Left ventricle myocardium inferior (tissue), 1 donor: ENCODE measurements at regions not wholly inside any gene's neighbourhood (a gene's known extent, or its start where the extent isn't known, plus 50 kb on each side); places are given as distances from the start of the nearest gene placed in this dataset.

Experiments
- DNase-seq: peaks from one replicate; pipeline ENCODE4 v3.0.0-alpha.2; 2020
- H3K27ac ChIP-seq: fragments of 200-600 bp; replicated peaks from 2 replicates; pipeline ENCODE4 v1.8.0; 2021
- H3K27me3 ChIP-seq: fragments of 200-600 bp; 2 replicates; pipeline ENCODE4 v1.8.0; 2021; ENCODE audit warnings: low read depth
- H3K36me3 ChIP-seq: fragments of 200-600 bp; 2 replicates; pipeline ENCODE4 v1.8.0; 2021
- H3K4me1 ChIP-seq: fragments of 200-600 bp; 2 replicates; pipeline ENCODE4 v1.8.0; 2021
- H3K4me3 ChIP-seq: fragments of 200-600 bp; 2 replicates; pipeline ENCODE4 v1.8.0; 2021; ENCODE audit warnings: mild to moderate bottlenecking, moderate library complexity
- H3K9me3 ChIP-seq: fragments of 200-600 bp; replicated peaks from 2 replicates; pipeline ENCODE4 v1.8.0; 2021
- intact Hi-C: fragments of 100-400 bp; cut with micrococcal nuclease; formaldehyde crosslinking; loops from one replicate; pipeline ENCODE4 v1.11.0; 2022
- TF ChIP-seq, protein P1 (sequence below): fragments of 200-600 bp; IDR thresholded peaks from 2 replicates; pipeline ENCODE4 v1.8.0; 2021; ENCODE audit warnings: antibody characterized with exemption, mild to moderate bottlenecking, borderline replicate concordance
- donor health status: DM: no; HTN: yes; CAD: no; lungs with severe emphysema.

DNA sequence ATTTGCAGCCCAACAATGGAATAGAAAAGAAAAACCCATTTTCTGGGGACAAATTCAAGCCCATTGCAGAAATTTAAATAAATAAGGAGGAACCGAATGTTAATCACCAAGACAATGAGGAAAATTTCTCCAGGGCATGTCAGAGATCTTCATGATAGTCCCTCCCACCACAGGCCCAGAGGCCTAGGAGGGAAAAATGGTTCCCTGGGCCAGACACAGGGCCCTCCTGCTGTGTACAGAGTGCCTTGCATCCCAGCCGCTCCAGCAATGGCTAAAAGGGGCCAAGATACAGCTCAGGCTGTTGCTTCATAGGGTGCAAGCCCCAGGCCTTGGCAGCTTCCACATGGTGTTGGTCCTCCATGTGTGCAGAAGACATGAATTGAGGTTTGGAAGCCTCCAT lies 73.4 kb upstream of the FOXE1 start:
- peaks cover 20% of the 10 kb centered on the region for H3K9me3 ChIP-seq
- no peak overlapping the region for H3K4me3 ChIP-seq
- intact Hi-C loops: no loop called here
- no peaks in the 10 kb centered on the region for H3K36me3 ChIP-seq
- peaks cover 70% of the 10 kb centered on the region for H3K27me3 ChIP-seq
- H3K27ac ChIP-seq: no peak overlapping the region
- TF ChIP-seq, protein P1, sequence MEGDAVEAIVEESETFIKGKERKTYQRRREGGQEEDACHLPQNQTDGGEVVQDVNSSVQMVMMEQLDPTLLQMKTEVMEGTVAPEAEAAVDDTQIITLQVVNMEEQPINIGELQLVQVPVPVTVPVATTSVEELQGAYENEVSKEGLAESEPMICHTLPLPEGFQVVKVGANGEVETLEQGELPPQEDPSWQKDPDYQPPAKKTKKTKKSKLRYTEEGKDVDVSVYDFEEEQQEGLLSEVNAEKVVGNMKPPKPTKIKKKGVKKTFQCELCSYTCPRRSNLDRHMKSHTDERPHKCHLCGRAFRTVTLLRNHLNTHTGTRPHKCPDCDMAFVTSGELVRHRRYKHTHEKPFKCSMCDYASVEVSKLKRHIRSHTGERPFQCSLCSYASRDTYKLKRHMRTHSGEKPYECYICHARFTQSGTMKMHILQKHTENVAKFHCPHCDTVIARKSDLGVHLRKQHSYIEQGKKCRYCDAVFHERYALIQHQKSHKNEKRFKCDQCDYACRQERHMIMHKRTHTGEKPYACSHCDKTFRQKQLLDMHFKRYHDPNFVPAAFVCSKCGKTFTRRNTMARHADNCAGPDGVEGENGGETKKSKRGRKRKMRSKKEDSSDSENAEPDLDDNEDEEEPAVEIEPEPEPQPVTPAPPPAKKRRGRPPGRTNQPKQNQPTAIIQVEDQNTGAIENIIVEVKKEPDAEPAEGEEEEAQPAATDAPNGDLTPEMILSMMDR: no peak
- DNase-seq: no peak
- no peaks in the 10 kb centered on the region for H3K4me1 ChIP-seq

DNA sequence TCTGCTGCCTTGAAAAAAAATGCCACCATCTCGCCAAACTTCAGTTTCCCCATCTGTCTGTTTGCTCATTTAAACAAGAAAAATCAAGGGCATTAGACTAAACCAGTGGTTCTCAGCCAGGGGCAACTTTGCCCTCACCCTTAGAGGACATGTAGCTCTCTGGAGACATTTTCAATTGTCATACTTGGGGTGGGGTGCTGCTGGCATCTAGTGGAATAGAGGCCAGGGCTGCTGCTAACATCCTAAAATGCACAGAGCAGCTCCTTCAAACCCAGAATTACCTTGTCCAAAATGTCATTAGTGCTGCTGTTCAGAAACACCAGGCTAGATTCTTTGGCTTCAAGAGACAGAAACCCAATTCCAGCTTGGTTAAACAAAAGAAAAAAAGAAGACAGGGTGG lies 71.1 kb upstream of the FOXE1 start:
- DNase-seq: no peak
- Histone ChIP-seq H3K36me3 (no peaks in the 10 kb centered on the region), H3K27me3 (peaks cover 76% of the 10 kb centered on the region), H3K9me3 (peaks cover 20% of the 10 kb centered on the region), H3K4me1 (no peaks in the 10 kb centered on the region), H3K4me3 (no peak overlapping the region), H3K27ac (no peak overlapping the region)
- intact Hi-C loops: no loop called here
- TF ChIP-seq, protein P1: no peak

DNA sequence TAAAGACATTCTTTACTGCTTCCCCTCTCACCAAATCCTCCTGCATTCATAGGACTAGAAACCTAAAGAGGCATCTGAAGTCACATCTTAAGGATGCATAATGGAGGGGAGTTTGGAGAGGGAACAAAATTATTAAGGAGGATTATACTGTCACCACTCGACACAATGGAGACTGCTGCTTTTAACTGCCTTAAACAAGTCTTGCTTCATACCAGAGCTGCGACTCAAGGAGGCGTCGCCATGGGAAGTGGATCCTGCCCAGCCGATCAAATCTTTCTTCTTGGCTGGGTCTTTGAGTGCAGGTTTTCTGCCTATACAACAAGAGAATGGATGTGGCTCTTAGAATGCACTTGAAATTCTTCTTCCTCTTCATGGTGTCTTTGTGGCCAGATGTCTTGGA lies 66.7 kb upstream of the FOXE1 start:
- Histone ChIP-seq H3K4me3 (no peak overlapping the region), H3K9me3 (no peaks in the 10 kb centered on the region), H3K4me1 (no peaks in the 10 kb centered on the region), H3K36me3 (no peaks in the 10 kb centered on the region), H3K27me3 (peaks cover 86% of the 10 kb centered on the region), H3K27ac (no peak overlapping the region)
- intact Hi-C loops: no loop called here
- TF ChIP-seq, protein P1: no peak
- DNase-seq: no peak

DNA sequence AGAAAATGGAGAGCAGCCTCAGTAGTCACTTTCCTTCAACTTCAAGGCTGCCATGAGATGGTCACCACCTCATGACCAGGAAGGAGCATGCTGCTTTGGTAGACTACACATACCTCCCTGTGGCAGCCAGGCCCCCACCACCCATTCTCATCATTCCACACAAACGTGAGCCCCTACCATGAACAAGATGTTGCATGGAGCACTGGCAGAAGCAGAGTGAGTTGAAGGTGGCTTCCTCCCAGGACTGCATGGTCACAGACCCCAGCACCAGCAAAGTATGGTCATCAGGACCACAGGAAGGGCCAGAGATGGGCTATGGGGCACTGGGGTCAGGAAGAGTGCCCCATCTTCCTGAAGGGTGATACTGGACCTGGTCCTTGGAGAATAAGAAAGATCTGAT lies 65.5 kb upstream of the FOXE1 start:
- H3K4me3 ChIP-seq: no peak overlapping the region
- H3K36me3 ChIP-seq: no peaks in the 10 kb centered on the region
- TF ChIP-seq, protein P1: no peak
- H3K27me3 ChIP-seq: peaks cover 85% of the 10 kb centered on the region
- no peak for DNase-seq
- no peaks in the 10 kb centered on the region for H3K4me1 ChIP-seq
- no peaks in the 10 kb centered on the region for H3K9me3 ChIP-seq
- H3K27ac ChIP-seq: no peak overlapping the region
- intact Hi-C loops: no loop called here

DNA sequence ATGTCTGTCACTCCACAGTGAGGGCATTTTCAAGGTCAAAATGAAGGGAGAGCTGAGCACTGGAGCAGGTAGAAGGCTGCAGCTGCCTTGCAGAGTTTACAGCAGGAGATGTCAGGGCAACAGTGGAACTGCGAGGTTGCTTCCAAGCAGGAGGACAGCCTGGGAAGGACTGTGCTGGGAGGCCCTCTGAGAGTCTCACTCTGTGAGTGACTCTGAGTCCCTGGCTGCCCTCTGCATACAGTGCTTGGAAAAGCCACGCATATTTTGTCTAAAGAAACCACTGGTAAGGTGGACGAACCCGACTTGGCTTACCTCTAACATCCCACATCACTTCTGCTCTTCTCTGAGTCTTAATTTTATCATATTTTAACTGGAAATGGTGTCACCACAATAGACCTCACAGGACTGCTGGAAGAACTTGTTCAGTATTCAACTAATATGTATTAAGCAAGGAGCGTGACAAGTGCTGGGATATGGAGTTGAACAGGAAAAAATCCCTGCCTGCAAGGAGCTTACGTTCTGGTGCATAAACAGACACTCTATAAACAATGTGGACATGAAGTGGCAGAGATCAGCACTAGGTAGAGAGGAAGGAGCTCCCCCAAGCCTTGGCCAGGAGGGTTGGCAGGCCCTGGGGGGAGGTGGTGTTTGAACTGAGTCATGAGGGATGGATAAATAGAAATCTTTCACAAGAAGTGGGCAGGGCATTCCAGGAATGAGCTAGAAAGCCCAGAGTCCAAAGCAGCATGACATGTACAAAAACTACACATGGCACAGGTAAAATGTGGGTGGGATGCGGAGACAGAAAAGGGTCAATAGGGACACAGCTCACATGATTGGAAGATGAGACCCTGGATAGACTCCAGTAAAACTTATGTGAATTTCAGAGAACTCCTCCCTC lies 64.0 kb upstream of the FOXE1 start:
- no peak overlapping the region for H3K4me3 ChIP-seq
- DNase-seq: no peak
- H3K36me3 ChIP-seq: no peaks in the 10 kb centered on the region
- H3K27ac ChIP-seq: no peak overlapping the region
- no peaks in the 10 kb centered on the region for H3K9me3 ChIP-seq
- intact Hi-C loops: no loop called here
- TF ChIP-seq, protein P1: no peak
- H3K27me3 ChIP-seq: peaks cover 85% of the 10 kb centered on the region
- H3K4me1 ChIP-seq: no peaks in the 10 kb centered on the region
